AG09319 (cell line): ENCODE measurements at regions not wholly inside any gene's neighbourhood (a gene's known extent, or its start where the extent isn't known, plus 50 kb on each side); places are given as distances from the start of the nearest gene placed in this dataset.
A peak's percentile ranks its signal among the peaks of the same experiment; 100 is the strongest.

Experiments used
- DNase-seq: peaks from one replicate; pipeline ENCODE4 v3.0.0-alpha.2; 2010; ENCODE audit warnings: low read depth; ENCODE audit errors: extremely low read depth
- CTCF ChIP-seq: IDR thresholded peaks from 2 replicates; pipeline ENCODE4 v1.5.1; 2011; ENCODE audit warnings: low read depth, mild to moderate bottlenecking, inconsistent platforms, low read length, moderate library complexity

GRCh38 chrX:10747975-10748374 lies 127.6 kb upstream of the MID1 start:
- DNase-seq, result no peak
- no peak for TF ChIP-seq CTCF

GRCh38 chrX:10749113-10749512 lies 128.7 kb upstream of the MID1 start:
- TF ChIP-seq CTCF, result no peak
- no peak for DNase-seq

GRCh38 chrX:10750581-10750980 lies 130.2 kb upstream of the MID1 start:
- no peak for DNase-seq
- no peak for TF ChIP-seq CTCF

- no peak for TF ChIP-seq CTCF
- no peak for DNase-seq
Observed at GRCh38 chrX:10753116-10753515, 132.7 kb upstream of the MID1 start.

- no peak for DNase-seq
- TF ChIP-seq CTCF, result no peak
Observed at GRCh38 chrX:10754445-10754844, 134.1 kb upstream of the MID1 start.

GRCh38 chrX:10755439-10756334 lies 135.3 kb upstream of the MID1 start:
- no peak for DNase-seq
- no peak for TF ChIP-seq CTCF

GRCh38 chrX:10756441-10756840 lies 136.1 kb upstream of the MID1 start:
- DNase-seq, result peak; percentile 37
- TF ChIP-seq CTCF, result no peak
